Activated CD4-positive, alpha-beta T cell treated with anti-CD3 and anti-CD28 coated beads, Interleukin-2, amount 10 ng/mL, durations not matched to agents 24 days and 14 days (primary cell): ENCODE measurements at regions not wholly inside any gene's neighbourhood (a gene's known extent, or its start where the extent isn't known, plus 50 kb on each side); places are given as distances from the start of the nearest gene placed in this dataset.

Experiments used
- DNase-seq: peaks from one replicate; pipeline ENCODE4 v3.0.0; 2022
- H3K27ac Mint-ChIP-seq: one replicate; pipeline ENCODE4 v1.8.0; 2022; ENCODE audit warnings: mild to moderate bottlenecking, mixed read lengths
- H3K27me3 Mint-ChIP-seq: one replicate; pipeline ENCODE4 v1.8.0; 2022; ENCODE audit warnings: mixed read lengths
- H3K36me3 Mint-ChIP-seq: one replicate; pipeline ENCODE4 v1.8.0; 2022; ENCODE audit warnings: low read depth, mild to moderate bottlenecking, mixed read lengths
- H3K4me1 Mint-ChIP-seq: one replicate; pipeline ENCODE4 v1.8.0; 2021; ENCODE audit warnings: mixed read lengths
- H3K4me3 Mint-ChIP-seq: one replicate; pipeline ENCODE4 v1.8.0; 2022; ENCODE audit warnings: mild to moderate bottlenecking, moderate library complexity, mixed read lengths
- H3K9me3 Mint-ChIP-seq: one replicate; pipeline ENCODE4 v1.8.0; 2021; ENCODE audit warnings: mixed read lengths
- intact Hi-C: fragments of 100-400 bp; cut with micrococcal nuclease; formaldehyde crosslinking; loops from one replicate; pipeline ENCODE4 v1.15.1; 2023

GRCh38 chr13:73941752-73942151, 192.5 kb downstream of the KLF12 start:
- no peak for DNase-seq
- H3K27ac Mint-ChIP-seq: no peak overlapping the region
- intact Hi-C loops: loop anchor here (2.0 to 10.0 kb wide), 4 partner anchors 17 to 227 kb away; partner anchors contain the start of gene KLF12
- H3K9me3 Mint-ChIP-seq: no peaks in the 10 kb centered on the region
- peaks cover 25% of the 10 kb centered on the region for H3K4me1 Mint-ChIP-seq
- H3K27me3 Mint-ChIP-seq: no peaks in the 10 kb centered on the region
- peaks cover 19% of the 10 kb centered on the region for H3K36me3 Mint-ChIP-seq
- H3K4me3 Mint-ChIP-seq: no peak overlapping the region

- no peaks in the 10 kb centered on the region for H3K9me3 Mint-ChIP-seq
- H3K36me3 Mint-ChIP-seq: peaks cover 23% of the 10 kb centered on the region
- H3K4me1 Mint-ChIP-seq: peaks cover 23% of the 10 kb centered on the region
- H3K4me3 Mint-ChIP-seq: no peak overlapping the region
- DNase-seq: no peak
- H3K27ac Mint-ChIP-seq: no peak overlapping the region
- intact Hi-C loops: loop anchor here (5.0 to 10.0 kb wide), 3 partner anchors 122 to 225 kb away; partner anchors contain the start of gene KLF12
- no peaks in the 10 kb centered on the region for H3K27me3 Mint-ChIP-seq
Measured at GRCh38 chr13:73940098-73940497, 194.1 kb downstream of the KLF12 start.

- no peak overlapping the region for H3K4me3 Mint-ChIP-seq
Measured at GRCh38 chr13:73939603-73940002, 194.6 kb downstream of the KLF12 start.

GRCh38 chr13:73939071-73939380, 195.2 kb downstream of the KLF12 start:
- DNase-seq: no peak
- Mint-ChIP-seq H3K4me3 (no peak overlapping the region), H3K27me3 (no peaks in the 10 kb centered on the region), H3K4me1 (peaks cover 28% of the 10 kb centered on the region), H3K36me3 (peaks cover 24% of the 10 kb centered on the region), H3K9me3 (no peaks in the 10 kb centered on the region), H3K27ac (no peak overlapping the region)
- intact Hi-C loops: no loop called here

More at GRCh38 chr13:73939603-73940002, 194.6 kb downstream of the KLF12 start:
- intact Hi-C loops: loop anchor here (5.0 to 10.0 kb wide), 3 partner anchors 123 to 225 kb away; partner anchors contain the start of gene KLF12
- H3K4me1 Mint-ChIP-seq: peaks cover 24% of the 10 kb centered on the region
- DNase-seq: no peak
- H3K27me3 Mint-ChIP-seq: no peaks in the 10 kb centered on the region
- H3K36me3 Mint-ChIP-seq: peaks cover 23% of the 10 kb centered on the region
- no peaks in the 10 kb centered on the region for H3K9me3 Mint-ChIP-seq
- H3K27ac Mint-ChIP-seq: no peak overlapping the region

- no peak for DNase-seq
- H3K9me3 Mint-ChIP-seq: no peaks in the 10 kb centered on the region
- H3K36me3 Mint-ChIP-seq: peaks cover 27% of the 10 kb centered on the region
- peaks cover 29% of the 10 kb centered on the region for H3K4me1 Mint-ChIP-seq
- H3K4me3 Mint-ChIP-seq: no peak overlapping the region
- intact Hi-C loops: no loop called here
- H3K27me3 Mint-ChIP-seq: no peaks in the 10 kb centered on the region
- no peak overlapping the region for H3K27ac Mint-ChIP-seq
Measured at GRCh38 chr13:73938372-73939070, 195.7 kb downstream of the KLF12 start.

GRCh38 chr13:73937441-73937840, 196.8 kb downstream of the KLF12 start:
- peaks cover 27% of the 10 kb centered on the region for H3K4me1 Mint-ChIP-seq
- H3K4me3 Mint-ChIP-seq: no peak overlapping the region
- intact Hi-C loops: no loop called here
- no peaks in the 10 kb centered on the region for H3K9me3 Mint-ChIP-seq
- no peak for DNase-seq
- H3K27ac Mint-ChIP-seq: no peak overlapping the region
- peaks cover 18% of the 10 kb centered on the region for H3K36me3 Mint-ChIP-seq
- H3K27me3 Mint-ChIP-seq: no peaks in the 10 kb centered on the region

- no peak overlapping the region for H3K27ac Mint-ChIP-seq
- H3K36me3 Mint-ChIP-seq: peaks cover 10% of the 10 kb centered on the region
- H3K4me3 Mint-ChIP-seq: no peak overlapping the region
- no peak for DNase-seq
- H3K9me3 Mint-ChIP-seq: no peaks in the 10 kb centered on the region
- peaks cover 29% of the 10 kb centered on the region for H3K4me1 Mint-ChIP-seq
- H3K27me3 Mint-ChIP-seq: no peaks in the 10 kb centered on the region
- intact Hi-C loops: no loop called here
Measured at GRCh38 chr13:73935991-73936390, 198.2 kb downstream of the KLF12 start.

- no peak overlapping the region for H3K27ac Mint-ChIP-seq
- H3K4me3 Mint-ChIP-seq: no peak overlapping the region
- DNase-seq: no peak
- peaks cover 22% of the 10 kb centered on the region for H3K4me1 Mint-ChIP-seq
- no peaks in the 10 kb centered on the region for H3K27me3 Mint-ChIP-seq
- no peaks in the 10 kb centered on the region for H3K9me3 Mint-ChIP-seq
- intact Hi-C loops: no loop called here
- peaks cover 9% of the 10 kb centered on the region for H3K36me3 Mint-ChIP-seq
Measured at GRCh38 chr13:73934771-73935170, 199.4 kb downstream of the KLF12 start.

- no peak overlapping the region for H3K4me3 Mint-ChIP-seq
- H3K36me3 Mint-ChIP-seq: peaks cover 11% of the 10 kb centered on the region
- intact Hi-C loops: no loop called here
- no peak for DNase-seq
- no peaks in the 10 kb centered on the region for H3K9me3 Mint-ChIP-seq
- peak overlapping the region; percentile 54 for H3K27ac Mint-ChIP-seq
- H3K27me3 Mint-ChIP-seq: no peaks in the 10 kb centered on the region
- H3K4me1 Mint-ChIP-seq: peaks cover 23% of the 10 kb centered on the region
Measured at GRCh38 chr13:73934215-73934641, 200.0 kb downstream of the KLF12 start.

- Mint-ChIP-seq H3K27ac (peak overlapping the region; percentile 54), H3K4me3 (no peak overlapping the region), H3K4me1 (peaks cover 23% of the 10 kb centered on the region), H3K9me3 (no peaks in the 10 kb centered on the region), H3K36me3 (peaks cover 11% of the 10 kb centered on the region), H3K27me3 (no peaks in the 10 kb centered on the region)
- DNase-seq: no peak
- intact Hi-C loops: no loop called here
Measured at GRCh38 chr13:73933795-73934194, 200.4 kb downstream of the KLF12 start.

- peak overlapping the region; percentile 65 for H3K27ac Mint-ChIP-seq
- intact Hi-C loops: no loop called here
Measured at GRCh38 chr13:73932091-73932490, 202.1 kb downstream of the KLF12 start.

GRCh38 chr13:73929287-73929932, 204.8 kb downstream of the KLF12 start:
- Mint-ChIP-seq H3K9me3 (no peaks in the 10 kb centered on the region), H3K4me3 (no peak overlapping the region), H3K27ac (no peak overlapping the region), H3K27me3 (no peaks in the 10 kb centered on the region), H3K4me1 (peaks cover 25% of the 10 kb centered on the region), H3K36me3 (peaks cover 8% of the 10 kb centered on the region)
- intact Hi-C loops: no loop called here
- no peak for DNase-seq

More at GRCh38 chr13:73932091-73932490, 202.1 kb downstream of the KLF12 start:
- H3K27me3 Mint-ChIP-seq: no peaks in the 10 kb centered on the region
- H3K36me3 Mint-ChIP-seq: peaks cover 11% of the 10 kb centered on the region
- no peak for DNase-seq
- H3K4me3 Mint-ChIP-seq: no peak overlapping the region
- no peaks in the 10 kb centered on the region for H3K9me3 Mint-ChIP-seq
- peaks cover 23% of the 10 kb centered on the region for H3K4me1 Mint-ChIP-seq

GRCh38 chr13:73924607-73925006, 209.6 kb downstream of the KLF12 start:
- intact Hi-C loops: loop anchor here (2.0 to 5.0 kb wide), 4 partner anchors 18 to 318 kb away; partner anchors contain the start of gene KLF12
- Mint-ChIP-seq H3K4me1 (peaks cover 23% of the 10 kb centered on the region), H3K36me3 (peaks cover 7% of the 10 kb centered on the region), H3K27ac (peak overlapping the region; percentile 77), H3K4me3 (no peak overlapping the region), H3K27me3 (no peaks in the 10 kb centered on the region), H3K9me3 (no peaks in the 10 kb centered on the region)
- no peak for DNase-seq
